ENCODE measurements at regions not wholly inside any gene's neighbourhood (a gene's known extent, or its start where the extent isn't known, plus 50 kb on each side); places are given as distances from the start of the nearest gene placed in this dataset.

DNA sequence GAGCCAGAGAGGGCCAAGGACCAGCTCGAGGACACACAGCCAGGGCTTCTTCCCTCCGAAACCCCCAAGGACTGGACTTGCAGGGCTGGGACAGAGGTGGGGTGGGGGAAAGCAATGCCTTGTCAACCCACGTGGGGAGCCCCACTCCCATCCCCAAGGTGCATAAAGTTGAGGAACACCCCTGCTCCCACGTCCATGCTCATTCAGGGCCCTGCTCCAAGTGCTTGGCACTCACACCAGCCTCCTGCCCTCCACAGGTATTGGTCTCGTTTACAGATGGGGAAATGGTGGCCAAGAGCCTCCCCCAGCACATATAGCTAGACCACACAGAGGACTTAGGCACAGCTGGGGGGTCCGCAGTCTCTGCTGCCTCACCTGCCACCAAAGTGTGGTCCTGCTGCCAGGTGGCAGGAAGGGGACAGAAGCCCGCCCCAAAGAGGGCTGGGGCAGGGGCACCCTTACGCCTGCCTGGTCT, 50.5 kb upstream of the CSPG4 start:
- Histone ChIP-seq H3K27me3 (ENCODE audit: insufficient read depth, poor library complexity, severe bottlenecking) (no peaks in the 10 kb centered on the region), H3K4me3 (ENCODE audit: severe bottlenecking) (no peak overlapping the region), H3K9me3 (ENCODE audit: severe bottlenecking) (no peaks in the 10 kb centered on the region), H3K4me1 (ENCODE audit: insufficient read depth, poor library complexity, severe bottlenecking) (no peaks in the 10 kb centered on the region), H3K36me3 (ENCODE audit: low read depth) (no peaks in the 10 kb centered on the region), H3K27ac (ENCODE audit: poor library complexity, severe bottlenecking) (no peak overlapping the region)
- no peak for ATAC-seq (ENCODE audit: low read depth)
- TF ChIP-seq, protein P1, sequence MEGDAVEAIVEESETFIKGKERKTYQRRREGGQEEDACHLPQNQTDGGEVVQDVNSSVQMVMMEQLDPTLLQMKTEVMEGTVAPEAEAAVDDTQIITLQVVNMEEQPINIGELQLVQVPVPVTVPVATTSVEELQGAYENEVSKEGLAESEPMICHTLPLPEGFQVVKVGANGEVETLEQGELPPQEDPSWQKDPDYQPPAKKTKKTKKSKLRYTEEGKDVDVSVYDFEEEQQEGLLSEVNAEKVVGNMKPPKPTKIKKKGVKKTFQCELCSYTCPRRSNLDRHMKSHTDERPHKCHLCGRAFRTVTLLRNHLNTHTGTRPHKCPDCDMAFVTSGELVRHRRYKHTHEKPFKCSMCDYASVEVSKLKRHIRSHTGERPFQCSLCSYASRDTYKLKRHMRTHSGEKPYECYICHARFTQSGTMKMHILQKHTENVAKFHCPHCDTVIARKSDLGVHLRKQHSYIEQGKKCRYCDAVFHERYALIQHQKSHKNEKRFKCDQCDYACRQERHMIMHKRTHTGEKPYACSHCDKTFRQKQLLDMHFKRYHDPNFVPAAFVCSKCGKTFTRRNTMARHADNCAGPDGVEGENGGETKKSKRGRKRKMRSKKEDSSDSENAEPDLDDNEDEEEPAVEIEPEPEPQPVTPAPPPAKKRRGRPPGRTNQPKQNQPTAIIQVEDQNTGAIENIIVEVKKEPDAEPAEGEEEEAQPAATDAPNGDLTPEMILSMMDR (IDR thresholded peaks at IDR 0.05; ENCODE audit: poor library complexity, severe bottlenecking) = no peak
- no peak for DNase-seq (ENCODE audit: low spot score)

Measured in RWPE2 (cell line).